A549 (cell line): ENCODE measurements at regions not wholly inside any gene's neighbourhood (a gene's known extent, or its start where the extent isn't known, plus 50 kb on each side); places are given as distances from the start of the nearest gene placed in this dataset.

ENCODE experiments used
- ATAC-seq, 2 experiments: fragments of 200-7000 bp in 1 of 2; fragments of >200 bp in 1 of 2; cut with Nextera tagmentation in 1 of 2; cut with Tn5 transposase in 1 of 2; 3 replicates each; pipeline versions ENCODE4 v1.8.0 to v1.9.1; 2018 to 2020; ENCODE audit warnings: mild to moderate bottlenecking in 1 of 2, moderate library complexity in 1 of 2
- CTCF ChIA-PET: fragments of 300-600 bp; sonication (Branson Sonifier 250); formaldehyde crosslinking; extraction: SDS; loops from one replicate; lab custom pipeline; 2021; ENCODE audit warnings: antibody characterized with exemption, inconsistent platforms; lab: Yijun Ruan, JAX
- POLR2A ChIA-PET: fragments of 350-600 bp; formaldehyde crosslinking; extraction: SDS; loops from one replicate; lab custom pipeline; 2021; ENCODE audit warnings: antibody characterized with exemption, inconsistent platforms; lab: Yijun Ruan, JAX
- DNase-seq, 2 experiments: peaks; one replicate each; pipeline versions ENCODE4 v3.0.0 to v3.0.0-alpha.2; 2011 to 2016; ENCODE audit warnings: low read depth in 1 of 2, low spot score in 1 of 2
- FAIRE-seq: peaks from 2 replicates; lab custom pipeline; 2011; peaks lifted over from hg19 to GRCh38; lab: Jason Lieb, UNC
- H3K27ac ChIP-seq, 2 experiments: fragments of >200 bp; sonication (Bioruptor Twin); formaldehyde crosslinking; 3 replicates each; pipeline ENCODE4 v1.5.1; 2016 to 2017
- H3K4me1 ChIP-seq: fragments of >200 bp; sonication (Bioruptor Twin); formaldehyde crosslinking; 3 replicates; pipeline ENCODE4 v1.6.1; 2016
- H3K4me2 ChIP-seq: fragments of >200 bp; sonication (Bioruptor Twin); formaldehyde crosslinking; 3 replicates; pipeline ENCODE4 v1.6.1; 2016
- H3K4me3 ChIP-seq: fragments of >200 bp; sonication (Bioruptor Twin); formaldehyde crosslinking; 3 replicates; pipeline ENCODE4 v1.5.1; 2016
- H3K9me3 ChIP-seq: fragments of >200 bp; sonication (Bioruptor Twin); formaldehyde crosslinking; 3 replicates; pipeline ENCODE4 v1.6.1; 2016
- CBX2 ChIP-seq: fragments of 200-600 bp; sonication (generic); IDR thresholded peaks from 2 replicates; pipeline ENCODE4 v1.6.1; 2016; ENCODE audit warnings: low read depth, mild to moderate bottlenecking, borderline replicate concordance
- CHD4 ChIP-seq: fragments of 200-600 bp; sonication (generic); IDR thresholded peaks from 2 replicates; pipeline ENCODE4 v1.6.1; 2016; ENCODE audit warnings: antibody characterized with exemption, mild to moderate bottlenecking, borderline replicate concordance
- EHMT2 ChIP-seq: fragments of 200-600 bp; sonication (generic); IDR thresholded peaks from 2 replicates; pipeline ENCODE4 v1.6.1; 2016; ENCODE audit warnings: antibody characterized with exemption, low read depth, mild to moderate bottlenecking, moderate library complexity
- GATA3 ChIP-seq: IDR thresholded peaks from 2 replicates; pipeline ENCODE4 v1.6.1; 2012; ENCODE audit warnings: borderline replicate concordance
- HDAC2 ChIP-seq: fragments of 200-600 bp; sonication (generic); IDR thresholded peaks from 2 replicates; pipeline ENCODE4 v1.6.1; 2016
- HOXB13 ChIP-seq: fragments of 250-450 bp; sonication (Bioruptor Pico); IDR thresholded peaks from 2 replicates; pipeline ENCODE4 v1.5.0; 2020; ENCODE audit warnings: low read depth, mild to moderate bottlenecking, moderate library complexity
- MYC ChIP-seq: IDR thresholded peaks from 2 replicates; pipeline ENCODE4 v1.6.1; 2012; ENCODE audit warnings: mild to moderate bottlenecking, inconsistent platforms, low read length, improper control_type of control experiment, borderline replicate concordance
- NFE2L2 ChIP-seq: fragments of 150-350 bp; conservative IDR thresholded peaks from 2 replicates; pipeline ENCODE4 v1.6.1; 2014; ENCODE audit warnings: low read length
- NR3C1 ChIP-seq: fragments of >200 bp; sonication (Bioruptor Twin); formaldehyde crosslinking; IDR thresholded peaks from 3 replicates; pipeline ENCODE4 v1.6.1; 2017
- POLR2AphosphoS2 ChIP-seq: conservative IDR thresholded peaks from 2 replicates; pipeline ENCODE4 v1.6.1; 2012; ENCODE audit warnings: low read length, improper control_type of control experiment, inconsistent platforms
- RCOR1 ChIP-seq: fragments of 150-350 bp; IDR thresholded peaks from 2 replicates; pipeline ENCODE4 v1.6.1; 2014; ENCODE audit warnings: antibody characterized with exemption, low read length, low read depth
- RFX5 ChIP-seq: fragments of 450-650 bp; IDR thresholded peaks from 2 replicates; pipeline ENCODE4 v1.7.1; 2014; ENCODE audit warnings: antibody characterized with exemption, mild to moderate bottlenecking, moderate library complexity
- SREBF2 ChIP-seq: fragments of 450-650 bp; IDR thresholded peaks from 2 replicates; pipeline ENCODE4 v1.6.1; 2014; ENCODE audit warnings: mild to moderate bottlenecking, moderate library complexity
- ZFP36 ChIP-seq: fragments of 450-650 bp; IDR thresholded peaks from 2 replicates; pipeline ENCODE4 v1.6.1; 2014; ENCODE audit warnings: borderline replicate concordance; ENCODE audit not compliant: partially characterized antibody
- WGBS: methylation state at CpG from one replicate; pipeline ENCODE4 v1.1.6; 2017; ENCODE audit errors: missing lambda C conversion rate; 5-methylcytosine and 5-hydroxymethylcytosine counted together
- TF ChIP-seq, protein P1 (sequence below): IDR thresholded peaks from 2 replicates; pipeline ENCODE4 v1.6.1; 2012; ENCODE audit warnings: low read depth, borderline replicate concordance
- TF ChIP-seq, protein P2 (sequence below): fragments of >200 bp; sonication (Bioruptor Twin); formaldehyde crosslinking; IDR thresholded peaks from 3 replicates; pipeline ENCODE4 v1.6.1; 2016
- TF ChIP-seq, protein P3 (sequence below): fragments of 250-450 bp; sonication (Bioruptor Pico); IDR thresholded peaks from 2 replicates; pipeline ENCODE4 v1.5.0; 2021; ENCODE audit warnings: mild to moderate bottlenecking, moderate library complexity, borderline replicate concordance
- TF ChIP-seq, protein P4 (sequence below): fragments of 200-600 bp; sonication (generic); IDR thresholded peaks from 2 replicates; pipeline ENCODE4 v1.6.1; 2016; ENCODE audit warnings: antibody characterized with exemption, mild to moderate bottlenecking, moderate library complexity
- TF ChIP-seq, protein P5 (sequence below): IDR thresholded peaks from 2 replicates; pipeline ENCODE4 v1.6.1; 2012

DNA sequence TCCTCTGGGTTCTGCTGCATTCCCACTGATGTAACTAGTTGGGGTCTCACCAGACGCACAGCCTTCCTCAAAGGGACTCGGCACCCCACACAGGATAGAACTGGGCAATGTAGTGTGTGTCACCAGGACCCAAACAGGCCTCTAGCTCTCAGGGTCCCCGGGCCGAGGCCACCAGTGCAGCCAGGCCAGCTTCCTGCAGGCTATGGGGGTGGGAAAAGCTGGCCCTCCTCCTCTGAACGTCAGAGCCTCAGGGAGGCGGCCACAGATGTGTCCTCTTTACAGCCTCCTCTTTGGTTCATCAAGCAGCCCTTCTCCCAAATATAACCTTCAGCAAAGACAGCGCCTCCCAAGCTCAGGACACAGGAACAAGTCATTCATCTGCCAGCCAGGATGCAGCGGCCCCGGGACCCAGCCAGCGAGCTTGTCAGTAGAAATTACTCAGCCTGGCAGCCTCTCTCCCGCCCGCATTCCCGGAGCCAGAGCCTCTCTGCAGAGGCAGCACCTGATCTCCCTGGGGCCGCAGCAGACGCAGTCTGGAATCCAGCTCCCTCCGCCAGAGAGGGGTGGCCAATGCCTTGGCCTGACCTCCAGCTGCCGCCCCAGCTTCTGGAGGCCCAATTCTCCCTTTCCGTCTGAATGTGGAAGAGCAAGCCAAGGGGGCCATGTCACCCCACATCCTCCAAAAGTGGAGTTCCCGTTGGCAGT lies 288.5 kb downstream of the FBXW7 start:
- POLR2A ChIA-PET = no interaction called here
- TF ChIP-seq RCOR1 (no peak), CHD4 (no peak)
- TF ChIP-seq, all 56 proteins: peak for 0
- Histone ChIP-seq H3K4me1 (no peaks in the 10 kb centered on the region), H3K27ac (no peak overlapping the region), H3K4me2 (no peak overlapping the region), H3K9me3 (no peaks in the 10 kb centered on the region), H3K4me3 (no peak overlapping the region)
- no peak for ATAC-seq
- DNase-seq = no peak
- 58% methylated on average over 10 of the region's 19 CpGs for whole genome bisulfite sequencing
- FAIRE-seq = no peak
- CTCF ChIA-PET = no interaction called here

DNA sequence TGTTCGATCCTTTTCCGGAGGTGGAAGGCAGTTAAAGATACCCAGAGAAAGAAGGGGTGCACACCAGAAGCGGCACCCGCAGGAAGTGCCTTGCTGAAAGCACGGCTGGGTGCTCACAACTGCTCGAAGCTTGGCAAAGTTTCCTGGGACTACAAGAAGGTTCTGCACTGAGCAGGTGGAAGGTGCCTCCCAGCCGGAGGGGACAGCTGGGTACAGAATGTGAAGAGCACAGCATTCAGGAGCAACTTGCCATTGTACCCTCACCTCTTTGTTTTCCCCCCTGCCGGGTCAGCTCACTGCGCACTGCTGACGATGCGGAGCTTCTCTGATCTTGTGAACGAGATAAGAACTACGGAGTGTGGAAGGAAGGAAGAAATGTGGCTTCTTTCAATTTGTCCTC lies 289.2 kb downstream of the FBXW7 start:
- no peak overlapping the region for H3K4me2 ChIP-seq
- no peak overlapping the region for H3K27ac ChIP-seq
- no peak for ATAC-seq
- no peaks in the 10 kb centered on the region for H3K9me3 ChIP-seq
- WGBS = 74% methylated on average over 11 of the region's 13 CpGs
- H3K4me3 ChIP-seq = no peak overlapping the region
- DNase-seq = no peak
- no peak for TF ChIP-seq NR3C1
- POLR2A ChIA-PET = no interaction called here
- CTCF ChIA-PET = no interaction called here
- FAIRE-seq = no peak
- H3K4me1 ChIP-seq = no peaks in the 10 kb centered on the region

DNA sequence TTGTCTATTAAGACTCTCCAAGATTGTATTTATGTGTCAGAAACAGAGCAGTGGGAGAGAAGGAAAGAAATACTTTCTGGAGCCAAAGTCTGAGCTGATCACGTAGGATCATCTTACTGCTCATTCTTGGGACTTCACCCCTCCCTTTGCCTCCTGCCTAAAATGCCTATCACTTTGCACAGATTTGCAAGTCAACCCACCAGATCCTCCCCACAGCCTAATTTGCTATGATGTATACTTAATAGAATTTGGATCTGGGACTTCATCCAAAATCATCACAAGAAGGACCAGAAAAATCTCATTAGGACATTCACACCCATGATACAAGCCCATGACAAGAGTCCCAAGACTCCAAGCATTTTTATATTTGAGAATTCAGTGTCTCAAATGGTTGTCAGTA lies 290.2 kb downstream of the FBXW7 start:
- H3K4me3 ChIP-seq = no peak overlapping the region
- TF ChIP-seq HDAC2 (no peak), ZFP36 (no peak), RFX5 (no peak), MYC (no peak), GATA3 (no peak), SREBF2 (no peak), EHMT2 (no peak), NFE2L2 (no peak), HOXB13 (CRISPR knock-in tag) (no peak), POLR2AphosphoS2 (no peak), CBX2 (no peak)
- TF ChIP-seq, protein P1, sequence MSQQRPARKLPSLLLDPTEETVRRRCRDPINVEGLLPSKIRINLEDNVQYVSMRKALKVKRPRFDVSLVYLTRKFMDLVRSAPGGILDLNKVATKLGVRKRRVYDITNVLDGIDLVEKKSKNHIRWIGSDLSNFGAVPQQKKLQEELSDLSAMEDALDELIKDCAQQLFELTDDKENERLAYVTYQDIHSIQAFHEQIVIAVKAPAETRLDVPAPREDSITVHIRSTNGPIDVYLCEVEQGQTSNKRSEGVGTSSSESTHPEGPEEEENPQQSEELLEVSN = no peak
- TF ChIP-seq, protein P2, sequence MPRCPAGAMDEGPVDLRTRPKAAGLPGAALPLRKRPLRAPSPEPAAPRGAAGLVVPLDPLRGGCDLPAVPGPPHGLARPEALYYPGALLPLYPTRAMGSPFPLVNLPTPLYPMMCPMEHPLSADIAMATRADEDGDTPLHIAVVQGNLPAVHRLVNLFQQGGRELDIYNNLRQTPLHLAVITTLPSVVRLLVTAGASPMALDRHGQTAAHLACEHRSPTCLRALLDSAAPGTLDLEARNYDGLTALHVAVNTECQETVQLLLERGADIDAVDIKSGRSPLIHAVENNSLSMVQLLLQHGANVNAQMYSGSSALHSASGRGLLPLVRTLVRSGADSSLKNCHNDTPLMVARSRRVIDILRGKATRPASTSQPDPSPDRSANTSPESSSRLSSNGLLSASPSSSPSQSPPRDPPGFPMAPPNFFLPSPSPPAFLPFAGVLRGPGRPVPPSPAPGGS = no peak
- TF ChIP-seq, protein P3, sequence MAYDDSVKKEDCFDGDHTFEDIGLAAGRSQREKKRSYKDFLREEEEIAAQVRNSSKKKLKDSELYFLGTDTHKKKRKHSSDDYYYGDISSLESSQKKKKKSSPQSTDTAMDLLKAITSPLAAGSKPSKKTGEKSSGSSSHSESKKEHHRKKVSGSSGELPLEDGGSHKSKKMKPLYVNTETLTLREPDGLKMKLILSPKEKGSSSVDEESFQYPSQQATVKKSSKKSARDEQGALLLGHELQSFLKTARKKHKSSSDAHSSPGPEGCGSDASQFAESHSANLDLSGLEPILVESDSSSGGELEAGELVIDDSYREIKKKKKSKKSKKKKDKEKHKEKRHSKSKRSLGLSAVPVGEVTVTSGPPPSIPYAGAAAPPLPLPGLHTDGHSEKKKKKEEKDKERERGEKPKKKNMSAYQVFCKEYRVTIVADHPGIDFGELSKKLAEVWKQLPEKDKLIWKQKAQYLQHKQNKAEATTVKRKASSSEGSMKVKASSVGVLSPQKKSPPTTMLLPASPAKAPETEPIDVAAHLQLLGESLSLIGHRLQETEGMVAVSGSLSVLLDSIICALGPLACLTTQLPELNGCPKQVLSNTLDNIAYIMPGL (CRISPR knock-in tag) = no peak
- TF ChIP-seq, protein P4, sequence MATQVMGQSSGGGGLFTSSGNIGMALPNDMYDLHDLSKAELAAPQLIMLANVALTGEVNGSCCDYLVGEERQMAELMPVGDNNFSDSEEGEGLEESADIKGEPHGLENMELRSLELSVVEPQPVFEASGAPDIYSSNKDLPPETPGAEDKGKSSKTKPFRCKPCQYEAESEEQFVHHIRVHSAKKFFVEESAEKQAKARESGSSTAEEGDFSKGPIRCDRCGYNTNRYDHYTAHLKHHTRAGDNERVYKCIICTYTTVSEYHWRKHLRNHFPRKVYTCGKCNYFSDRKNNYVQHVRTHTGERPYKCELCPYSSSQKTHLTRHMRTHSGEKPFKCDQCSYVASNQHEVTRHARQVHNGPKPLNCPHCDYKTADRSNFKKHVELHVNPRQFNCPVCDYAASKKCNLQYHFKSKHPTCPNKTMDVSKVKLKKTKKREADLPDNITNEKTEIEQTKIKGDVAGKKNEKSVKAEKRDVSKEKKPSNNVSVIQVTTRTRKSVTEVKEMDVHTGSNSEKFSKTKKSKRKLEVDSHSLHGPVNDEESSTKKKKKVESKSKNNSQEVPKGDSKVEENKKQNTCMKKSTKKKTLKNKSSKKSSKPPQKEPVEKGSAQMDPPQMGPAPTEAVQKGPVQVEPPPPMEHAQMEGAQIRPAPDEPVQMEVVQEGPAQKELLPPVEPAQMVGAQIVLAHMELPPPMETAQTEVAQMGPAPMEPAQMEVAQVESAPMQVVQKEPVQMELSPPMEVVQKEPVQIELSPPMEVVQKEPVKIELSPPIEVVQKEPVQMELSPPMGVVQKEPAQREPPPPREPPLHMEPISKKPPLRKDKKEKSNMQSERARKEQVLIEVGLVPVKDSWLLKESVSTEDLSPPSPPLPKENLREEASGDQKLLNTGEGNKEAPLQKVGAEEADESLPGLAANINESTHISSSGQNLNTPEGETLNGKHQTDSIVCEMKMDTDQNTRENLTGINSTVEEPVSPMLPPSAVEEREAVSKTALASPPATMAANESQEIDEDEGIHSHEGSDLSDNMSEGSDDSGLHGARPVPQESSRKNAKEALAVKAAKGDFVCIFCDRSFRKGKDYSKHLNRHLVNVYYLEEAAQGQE = no peak
- TF ChIP-seq, protein P5, sequence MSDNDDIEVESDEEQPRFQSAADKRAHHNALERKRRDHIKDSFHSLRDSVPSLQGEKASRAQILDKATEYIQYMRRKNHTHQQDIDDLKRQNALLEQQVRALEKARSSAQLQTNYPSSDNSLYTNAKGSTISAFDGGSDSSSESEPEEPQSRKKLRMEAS = no peak
- no peaks in the 10 kb centered on the region for H3K9me3 ChIP-seq
- no peaks in the 10 kb centered on the region for H3K4me1 ChIP-seq
- DNase-seq = no peak
- ChIA-PET CTCF (no interaction called here), POLR2A (no interaction called here)
- ATAC-seq = no peak
- H3K4me2 ChIP-seq = no peak overlapping the region
- no peak overlapping the region for H3K27ac ChIP-seq
- no peak for FAIRE-seq
- WGBS = 69% methylated on average over 1 of the region's 1 CpG
